Caco-2 (cell line): ENCODE measurements at regions not wholly inside any gene's neighbourhood (a gene's known extent, or its start where the extent isn't known, plus 50 kb on each side); places are given as distances from the start of the nearest gene placed in this dataset.

Experiments used
- BruUV-seq: library from RNA; stranded (reverse); fragments of 400-500 nt; replicated peaks from 2 replicates; lab custom pipeline; 2021; lab: Mats Ljungman, UMichigan
- CTCF ChIA-PET: fragments of 300-600 bp; sonication (Branson Sonifier 250); formaldehyde crosslinking; loops from one replicate; lab custom pipeline; 2022; ENCODE audit warnings: antibody characterized with exemption; lab: Charles Lee
- POLR2A ChIA-PET: fragments of 300-600 bp; sonication (Branson Sonifier 250); formaldehyde crosslinking; loops from one replicate; lab custom pipeline; 2022; ENCODE audit warnings: antibody characterized with exemption; lab: Charles Lee
- DNase-seq, 2 experiments: peaks; one replicate each; pipeline versions ENCODE4 v3.0.0 to v3.0.0-alpha.2; 2020 to 2022
- H3K27me3 ChIP-seq: replicated peaks from 2 replicates; pipeline ENCODE4 v1.6.0; 2011; ENCODE audit warnings: low read length; ENCODE audit not compliant: control insufficient read depth, insufficient read depth
- H3K36me3 ChIP-seq: 2 replicates; pipeline ENCODE4 v1.5.1; 2011; ENCODE audit warnings: low read length; ENCODE audit not compliant: control insufficient read depth, insufficient read depth
- H3K4me1 ChIP-seq: fragments of 250-450 bp; sonication (Bioruptor Pico); 2 replicates; pipeline ENCODE4 v1.5.1; 2020; ENCODE audit warnings: mild to moderate bottlenecking
- H3K4me3 ChIP-seq: 2 replicates; pipeline ENCODE4 v1.5.1; 2011; ENCODE audit warnings: low read depth, mild to moderate bottlenecking, control low read depth, low read length
- H3K9me3 ChIP-seq: fragments of 250-450 bp; sonication (Bioruptor Pico); 2 replicates; pipeline ENCODE4 v1.5.1; 2020; ENCODE audit warnings: mild to moderate bottlenecking, moderate library complexity
- H3K27ac Mint-ChIP-seq: one replicate; pipeline ENCODE4 v1.8.0; 2022; ENCODE audit warnings: mixed read lengths; ENCODE audit not compliant: unreplicated experiment
- H3K27me3 Mint-ChIP-seq: one replicate; pipeline ENCODE4 v1.8.0; 2022; ENCODE audit warnings: mixed read lengths; ENCODE audit not compliant: insufficient read depth, unreplicated experiment
- H3K36me3 Mint-ChIP-seq: one replicate; pipeline ENCODE4 v1.8.0; 2022; ENCODE audit warnings: mild to moderate bottlenecking, mixed read lengths; ENCODE audit not compliant: insufficient read depth, unreplicated experiment
- H3K4me1 Mint-ChIP-seq: one replicate; pipeline ENCODE4 v1.8.0; 2022; ENCODE audit warnings: low read depth, mixed read lengths; ENCODE audit not compliant: unreplicated experiment
- H3K4me3 Mint-ChIP-seq: one replicate; pipeline ENCODE4 v1.8.0; 2022; ENCODE audit warnings: mild to moderate bottlenecking, moderate library complexity, mixed read lengths; ENCODE audit not compliant: unreplicated experiment
- H3K9me3 Mint-ChIP-seq: one replicate; pipeline ENCODE4 v1.8.0; 2022; ENCODE audit warnings: mixed read lengths; ENCODE audit not compliant: unreplicated experiment
- CTCF ChIP-seq, 2 experiments: fragments of 200-600 bp in 1 of 2; IDR thresholded peaks; 1 replicate in 1 of 2; 2 replicates in 1 of 2; pipeline versions ENCODE4 v1.5.1 to v1.8.0; 2011 to 2022; ENCODE audit warnings: antibody characterized with exemption in 1 of 2, control low read depth in 1 of 2, inconsistent platforms in 1 of 2, low read depth in 1 of 2, low read length in 1 of 2, mild to moderate bottlenecking in 1 of 2, moderate library complexity in 1 of 2; ENCODE audit not compliant: insufficient read depth in 1 of 2, severe bottlenecking in 1 of 2, unreplicated experiment in 1 of 2
- intact Hi-C: fragments of 100-400 bp; cut with micrococcal nuclease; formaldehyde crosslinking; loops from one replicate; pipeline ENCODE4 v1.10.0; 2022; ENCODE audit not compliant: unreplicated experiment

- no peaks in the 10 kb centered on the region for H3K4me1 Mint-ChIP-seq
- no peak overlapping the region for H3K4me3 Mint-ChIP-seq
- H3K9me3 ChIP-seq: 0 out of 2 replicates have a peak, but pooled peaks cover 3% of the 10 kb centered on the region
- no peak overlapping the region for H3K27ac Mint-ChIP-seq
- H3K27me3 ChIP-seq: no peaks in the 10 kb centered on the region; the same call in 1 of the 2 replicates
- no peaks in the 10 kb centered on the region for H3K9me3 Mint-ChIP-seq
- H3K4me1 ChIP-seq: no peaks in the 10 kb centered on the region
- intact Hi-C loops: no loop called here
- H3K36me3 ChIP-seq: no peaks in the 10 kb centered on the region
- TF ChIP-seq CTCF (IDR thresholded peaks at IDR 0.05; ENCODE audit: insufficient read depth in 1 of 2, low read depth in 1 of 2, low read length in 1 of 2, severe bottlenecking in 1 of 2, unreplicated experiment in 1 of 2): no peak
- H3K4me3 ChIP-seq: no peak overlapping the region
- CTCF ChIA-PET: no interaction called here
- no peaks in the 10 kb centered on the region for H3K27me3 Mint-ChIP-seq
- POLR2A ChIA-PET: no interaction called here
- H3K36me3 Mint-ChIP-seq: no peaks in the 10 kb centered on the region
- no peak for DNase-seq
- BruUV-seq: no TSS peak
Measured at GRCh38 chr13:62687732-62688131, 1272.1 kb upstream of the PCDH20 start.

DNA sequence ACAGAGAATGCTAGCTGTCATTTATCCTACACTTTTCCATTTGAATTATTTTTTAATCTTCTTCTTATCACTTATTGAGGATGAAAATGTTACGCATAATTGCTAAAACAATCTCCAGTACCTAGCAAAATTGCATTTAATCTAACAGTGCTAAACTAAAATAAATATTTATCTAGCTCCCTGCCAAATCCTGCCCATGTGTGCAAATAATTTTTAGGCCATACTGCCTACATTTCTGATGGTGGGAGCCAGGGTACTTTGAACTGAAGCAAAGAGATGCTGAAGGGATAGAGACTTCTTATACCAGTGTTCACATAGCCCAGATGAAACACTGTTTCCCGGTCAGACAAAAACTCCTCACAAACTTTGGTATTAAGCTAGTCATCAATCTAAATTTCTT, 1268.7 kb upstream of the PCDH20 start:
- Histone ChIP-seq H3K9me3 (0 out of 2 replicates have a peak, but pooled peaks cover 3% of the 10 kb centered on the region), H3K4me1 (no peaks in the 10 kb centered on the region), H3K27me3 (no peaks in the 10 kb centered on the region; the same call in 1 of the 2 replicates), H3K36me3 (no peaks in the 10 kb centered on the region), H3K4me3 (no peak overlapping the region)
- no peaks in the 10 kb centered on the region for H3K27me3 Mint-ChIP-seq
- no TSS peak for BruUV-seq
- H3K9me3 Mint-ChIP-seq: no peaks in the 10 kb centered on the region
- intact Hi-C loops: no loop called here
- no peak for DNase-seq
- ChIA-PET CTCF (no interaction called here), POLR2A (no interaction called here)
- no peak overlapping the region for H3K27ac Mint-ChIP-seq
- no peak for TF ChIP-seq CTCF (IDR thresholded peaks at IDR 0.05; ENCODE audit: insufficient read depth in 1 of 2, low read depth in 1 of 2, low read length in 1 of 2, severe bottlenecking in 1 of 2, unreplicated experiment in 1 of 2)
- no peaks in the 10 kb centered on the region for H3K4me1 Mint-ChIP-seq
- H3K36me3 Mint-ChIP-seq: no peaks in the 10 kb centered on the region
- H3K4me3 Mint-ChIP-seq: no peak overlapping the region

DNA sequence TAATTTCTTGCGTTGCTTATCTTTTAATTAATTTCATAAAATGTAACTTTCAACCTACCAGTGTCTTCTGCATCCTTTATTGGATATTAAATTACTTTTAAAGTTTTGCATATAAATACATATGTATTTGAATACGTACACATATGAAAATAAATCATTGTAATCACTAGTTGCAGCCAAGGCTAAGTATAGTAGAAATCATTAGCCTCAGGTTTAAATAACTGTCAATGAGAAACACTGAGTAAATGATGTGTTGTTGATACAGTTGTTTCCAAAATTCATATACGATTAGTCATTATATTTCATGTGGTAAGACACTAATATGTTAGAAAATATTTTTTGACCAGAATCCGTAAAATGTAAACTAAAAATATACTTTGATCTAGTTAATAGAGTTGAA, 1267.1 kb upstream of the PCDH20 start:
- Mint-ChIP-seq H3K9me3 (no peaks in the 10 kb centered on the region), H3K4me1 (no peaks in the 10 kb centered on the region), H3K27me3 (no peaks in the 10 kb centered on the region), H3K4me3 (no peak overlapping the region), H3K36me3 (no peaks in the 10 kb centered on the region), H3K27ac (no peak overlapping the region)
- intact Hi-C loops: no loop called here
- Histone ChIP-seq H3K36me3 (no peaks in the 10 kb centered on the region), H3K4me3 (no peak overlapping the region), H3K4me1 (no peaks in the 10 kb centered on the region), H3K9me3 (0 out of 2 replicates have a peak, but pooled peaks cover 3% of the 10 kb centered on the region), H3K27me3 (no peaks in the 10 kb centered on the region; the same call in 1 of the 2 replicates)
- BruUV-seq: no TSS peak
- TF ChIP-seq CTCF (IDR thresholded peaks at IDR 0.05; ENCODE audit: insufficient read depth in 1 of 2, low read depth in 1 of 2, low read length in 1 of 2, severe bottlenecking in 1 of 2, unreplicated experiment in 1 of 2): no peak
- POLR2A ChIA-PET: no interaction called here
- DNase-seq: no peak
- CTCF ChIA-PET: no interaction called here
